Posterior cingulate gyrus (tissue), 11 donors: ENCODE measurements at regions not wholly inside any gene's neighbourhood (a gene's known extent, or its start where the extent isn't known, plus 50 kb on each side); places are given as distances from the start of the nearest gene placed in this dataset.
"Not testable (repeated sequence)": the region's sequence is repeated elsewhere in the genome, so short reads cannot be mapped to it uniquely, and the experiment has no call there.

Experiments
- DNase-seq, 10 donors: peaks; one replicate each; pipeline versions ENCODE4 v3.0.0 to v3.0.0-alpha.2; 2020 to 2021; ENCODE audit warnings: mixed read lengths in 3 of 10
- intact Hi-C: fragments of 100-400 bp; cut with DNase I; formaldehyde crosslinking; loops from one replicate; pipeline ENCODE4 v1.15.1; 2023

DNA sequence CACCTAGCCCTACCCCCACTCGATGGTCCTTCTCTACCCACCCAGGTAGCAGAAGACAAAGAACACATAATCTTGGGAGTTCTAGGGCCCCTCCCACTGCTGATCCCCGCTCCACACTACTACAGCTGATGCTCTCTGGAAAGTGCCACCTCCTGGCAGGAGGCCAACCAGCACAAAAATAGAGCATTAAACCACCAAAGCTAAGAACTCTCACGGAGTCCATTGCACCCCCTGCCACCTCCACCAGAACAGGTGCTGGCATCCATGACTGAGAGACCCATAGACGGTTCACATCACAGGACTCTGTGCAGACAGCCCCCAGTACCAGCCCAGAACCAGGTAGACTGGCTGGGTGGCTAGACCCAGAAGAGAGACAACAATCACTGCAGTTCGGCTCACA lies 575.5 kb downstream of the BNC2 start:
- intact Hi-C loops = not testable (repeated sequence)

DNA sequence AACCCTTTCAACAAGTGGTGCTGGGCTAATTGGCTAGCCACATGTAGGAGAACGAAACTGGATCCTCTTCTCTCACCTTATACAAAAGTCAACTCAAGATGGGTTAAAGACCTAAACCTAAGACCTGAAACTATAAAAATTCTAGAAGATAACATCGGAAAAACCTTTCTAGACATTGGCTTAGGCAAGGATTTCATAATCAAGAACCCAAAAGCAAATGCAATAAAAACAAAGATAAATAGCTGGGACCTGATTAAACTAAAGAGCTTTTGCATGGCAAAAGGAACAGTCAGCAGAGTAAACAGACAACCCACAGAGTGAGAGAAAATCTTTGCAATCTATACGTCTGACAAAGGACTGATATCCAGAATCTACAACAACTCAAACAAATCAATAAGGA lies 571.1 kb downstream of the BNC2 start:
- DNase-seq, intact Hi-C loops: not testable (repeated sequence)

More for the DNA sequence above, 575.5 kb downstream of the BNC2 start:
- not testable (repeated sequence) for DNase-seq

DNA sequence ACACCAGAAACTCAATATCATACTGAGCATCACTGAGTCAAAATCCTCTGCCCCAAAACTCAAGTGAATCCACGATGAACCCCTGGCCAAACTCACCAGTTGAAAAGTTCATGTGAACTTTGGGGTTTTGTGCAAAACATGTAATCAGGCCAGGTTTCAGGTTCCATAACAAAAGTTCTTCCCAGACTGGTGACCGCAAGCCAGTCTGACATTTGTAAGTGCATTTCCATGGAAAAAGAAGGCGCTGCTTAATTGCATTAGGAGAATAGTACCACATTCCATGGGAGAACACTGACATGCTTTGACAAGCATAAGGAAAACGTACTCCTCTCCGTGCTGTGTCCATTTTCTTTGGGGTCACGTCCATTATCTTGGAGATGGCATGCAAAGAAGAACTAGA lies 567.0 kb downstream of the BNC2 start:
- DNase-seq = no peak
- intact Hi-C loops = no loop called here

DNA sequence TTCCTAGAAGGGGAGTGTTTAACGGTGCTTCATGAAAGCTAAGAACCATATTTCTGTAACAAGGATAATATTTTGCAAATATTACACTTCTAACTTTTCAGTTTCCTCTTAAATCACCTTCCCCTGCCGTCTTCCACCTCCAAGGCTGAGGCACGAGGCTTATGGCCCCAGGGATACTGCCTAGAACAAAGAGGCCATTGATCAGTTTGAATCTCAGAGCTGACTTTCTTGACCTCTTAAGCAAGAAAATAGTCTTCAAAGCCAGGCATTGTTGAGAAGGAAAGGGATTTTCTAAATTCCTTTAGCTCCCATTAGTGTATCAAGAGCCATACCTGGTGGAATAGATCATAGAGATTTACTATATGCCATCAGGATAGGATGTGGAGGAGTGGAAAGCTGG lies 566.2 kb downstream of the BNC2 start:
- intact Hi-C loops = no loop called here
- DNase-seq = no peak

DNA sequence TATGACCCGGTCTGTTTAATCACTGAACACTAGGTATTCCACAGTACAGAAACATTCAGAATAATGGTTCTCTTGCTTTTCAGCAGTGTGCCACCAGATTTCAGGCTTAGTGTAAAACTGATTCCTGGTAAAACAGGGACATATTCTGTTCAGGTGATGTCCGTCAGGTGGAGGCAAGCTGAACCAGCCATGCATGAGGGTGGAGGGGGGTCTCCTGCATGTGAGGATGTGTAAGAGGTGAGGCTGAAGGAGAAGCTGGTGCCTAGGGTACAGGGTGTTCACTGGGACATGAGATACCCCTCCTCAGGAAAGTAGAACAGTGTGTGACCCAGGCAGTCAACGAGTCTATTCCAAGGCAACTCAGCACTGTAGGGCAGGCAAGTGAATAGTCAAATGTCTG lies 563.9 kb downstream of the BNC2 start:
- peak in 1 of 10 donors; percentile 4 for DNase-seq
- intact Hi-C loops = no loop called here

DNA sequence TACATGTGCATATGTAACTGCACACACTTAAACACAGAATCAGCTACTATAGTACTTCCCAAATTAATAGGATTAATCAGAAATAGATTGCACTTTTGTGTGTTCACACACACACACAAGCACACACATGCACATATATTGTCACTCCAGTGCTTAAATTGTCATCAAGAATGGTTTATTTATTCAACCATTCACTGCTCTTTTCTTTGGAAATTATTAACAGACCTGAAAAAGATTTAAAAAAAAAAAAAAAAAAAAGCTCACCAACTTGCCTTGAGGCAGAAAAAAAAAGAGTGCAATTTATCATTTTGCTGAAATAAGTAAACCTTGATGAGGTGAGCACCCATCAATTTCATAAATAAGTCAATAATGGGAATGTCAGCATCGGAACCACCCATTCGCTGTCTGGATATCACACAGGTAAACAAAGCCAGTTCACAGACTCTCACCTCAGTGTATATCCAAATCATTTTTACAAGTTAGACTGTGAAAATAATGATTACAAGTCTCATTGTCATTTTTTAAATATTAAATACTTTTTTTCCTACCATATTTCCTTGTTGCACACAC lies 562.8 kb downstream of the BNC2 start:
- intact Hi-C loops = no loop called here

DNA sequence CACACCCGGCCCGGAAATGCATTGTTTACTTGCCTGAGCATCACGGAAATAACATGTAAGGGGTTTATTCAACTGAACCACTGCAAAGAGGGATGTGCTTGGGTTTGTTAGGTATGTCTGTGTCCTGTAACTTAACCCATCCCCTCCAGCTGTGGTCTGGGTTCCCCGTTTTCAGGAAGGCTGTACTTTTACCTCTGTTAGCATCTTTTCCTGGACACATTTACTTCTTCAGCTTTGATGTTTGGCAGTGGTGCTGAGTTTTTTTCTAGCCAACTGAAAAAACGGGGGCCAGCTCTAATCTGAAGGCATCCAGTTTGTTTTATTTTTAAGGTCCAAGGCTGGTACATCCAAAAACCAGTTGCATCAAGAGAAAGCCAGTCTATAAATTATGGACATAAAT lies 561.8 kb downstream of the BNC2 start:
- peak in 1 of 10 donors; percentile 4 for DNase-seq
- intact Hi-C loops = no loop called here

More for the DNA sequence above, 562.8 kb downstream of the BNC2 start:
- DNase-seq = no peak

DNA sequence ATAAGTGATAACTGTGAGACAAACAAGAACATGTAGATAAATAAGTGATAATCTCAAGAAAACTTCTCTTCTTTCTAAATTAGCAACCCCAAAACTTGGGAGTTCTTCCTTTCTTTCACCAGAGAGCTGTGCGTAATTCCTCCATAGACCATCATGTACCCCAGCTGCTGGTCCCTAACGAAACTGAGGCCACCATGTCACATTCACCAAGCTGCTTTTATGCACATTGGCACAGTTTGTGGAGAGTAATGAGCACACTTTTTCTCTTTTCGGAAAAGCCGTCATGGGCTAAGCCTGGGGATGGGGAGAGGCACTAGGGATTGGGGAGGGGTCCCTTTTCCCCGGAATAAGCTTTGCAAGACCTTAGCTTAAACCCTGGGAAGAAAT lies 561.4 kb downstream of the BNC2 start:
- peak in 1 of 10 donors; percentile 4 for DNase-seq
- intact Hi-C loops = no loop called here

DNA sequence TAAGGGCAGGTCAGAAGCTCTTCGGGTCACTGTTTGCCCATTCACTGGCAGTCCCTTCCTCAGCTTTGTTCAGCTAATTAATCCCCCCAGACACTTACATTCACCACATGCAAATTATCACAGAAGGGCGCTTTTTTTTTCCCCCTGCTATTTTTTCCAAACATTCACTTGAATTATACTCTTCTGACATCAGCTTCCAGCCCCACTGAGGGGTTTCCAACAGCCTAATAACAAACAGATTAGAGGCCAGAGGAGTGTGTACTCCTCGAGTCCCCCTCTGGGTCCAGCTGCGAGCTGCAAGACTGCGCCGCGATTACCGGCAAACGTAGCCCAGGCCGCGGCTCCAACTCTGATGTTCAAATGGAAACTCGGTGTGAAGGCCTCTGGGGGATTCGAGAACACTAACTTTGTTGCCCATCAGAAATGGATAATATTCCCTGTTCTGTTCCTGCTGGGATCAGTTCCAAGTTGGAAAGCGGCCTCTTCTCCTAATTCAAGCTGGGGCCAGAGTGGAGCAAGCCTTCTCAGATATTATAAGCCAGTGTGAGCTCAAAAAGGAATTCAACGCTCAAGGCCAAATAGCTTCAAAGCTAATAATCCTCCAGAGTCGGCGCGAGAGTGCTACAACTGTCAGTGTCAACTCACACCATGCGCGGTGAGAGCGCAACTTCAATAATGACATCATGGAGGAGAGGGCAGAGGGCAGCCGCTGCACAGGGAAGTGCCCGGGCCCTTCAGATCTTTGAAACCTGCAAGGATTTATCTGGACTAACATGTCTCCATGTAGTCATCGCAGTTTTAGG lies 560.8 kb downstream of the BNC2 start:
- intact Hi-C loops = no loop called here
- peak in 2 of 10 donors; percentile 81 to 85 for DNase-seq

DNA sequence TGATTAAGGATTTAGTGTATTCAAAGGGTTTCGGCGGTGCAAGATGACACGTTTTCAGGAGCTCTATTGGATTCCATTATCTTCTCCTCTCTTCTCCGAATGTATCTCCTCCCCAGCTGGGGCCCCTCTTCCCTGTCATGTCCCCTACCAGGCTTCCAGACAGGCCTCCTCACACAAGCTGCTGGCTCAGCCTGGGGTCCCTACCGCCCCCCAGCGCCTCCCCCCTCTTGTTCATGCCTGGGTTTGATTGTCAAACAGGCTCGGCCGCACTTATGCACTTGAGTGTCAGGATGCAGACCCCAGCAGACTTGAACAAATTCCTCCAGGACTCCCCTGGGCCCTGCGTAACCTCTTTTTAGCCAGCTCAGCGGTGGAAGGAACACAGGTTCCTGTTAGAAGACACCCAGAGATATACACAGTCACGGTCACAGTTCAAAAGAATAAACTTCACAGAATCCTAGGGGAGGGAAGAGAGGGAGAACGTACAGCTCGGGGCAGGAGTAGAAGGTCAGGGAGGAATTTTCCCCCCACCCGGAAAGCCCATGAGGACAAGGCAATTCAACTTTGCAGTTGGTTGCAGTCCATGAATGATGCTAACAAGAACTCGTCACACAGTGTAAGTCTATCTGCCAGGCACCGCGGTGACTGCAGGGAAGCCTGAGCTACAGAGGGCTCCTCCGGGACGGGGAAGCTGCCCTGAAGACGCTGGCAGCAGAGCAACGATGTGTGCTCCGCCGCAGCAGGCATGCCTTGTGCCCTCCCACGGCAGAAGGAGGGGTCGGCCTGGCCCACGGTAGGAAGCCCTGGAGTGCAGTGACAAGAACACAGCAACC lies 560.0 kb downstream of the BNC2 start:
- intact Hi-C loops = no loop called here
- DNase-seq = peak in 1 of 10 donors; percentile 83

DNA sequence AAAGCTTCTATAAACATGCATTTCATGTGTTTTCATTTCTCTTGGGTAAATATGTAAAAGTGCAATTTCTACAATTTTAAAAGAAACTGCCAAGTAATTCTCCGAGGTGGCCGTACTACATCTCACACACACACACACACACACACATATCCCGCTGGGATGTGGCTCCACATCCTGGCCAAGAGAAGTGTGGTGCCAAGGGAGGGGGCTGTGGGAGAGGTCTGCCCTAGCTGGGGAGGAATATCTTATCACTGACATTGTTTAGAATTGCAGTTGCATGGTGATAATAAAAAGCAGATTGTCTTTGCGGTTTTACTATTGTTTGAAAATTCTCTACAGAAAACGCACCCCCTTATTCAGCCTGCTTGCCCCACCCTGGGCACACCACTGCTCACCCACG lies 558.4 kb downstream of the BNC2 start:
- DNase-seq = no peak

DNA sequence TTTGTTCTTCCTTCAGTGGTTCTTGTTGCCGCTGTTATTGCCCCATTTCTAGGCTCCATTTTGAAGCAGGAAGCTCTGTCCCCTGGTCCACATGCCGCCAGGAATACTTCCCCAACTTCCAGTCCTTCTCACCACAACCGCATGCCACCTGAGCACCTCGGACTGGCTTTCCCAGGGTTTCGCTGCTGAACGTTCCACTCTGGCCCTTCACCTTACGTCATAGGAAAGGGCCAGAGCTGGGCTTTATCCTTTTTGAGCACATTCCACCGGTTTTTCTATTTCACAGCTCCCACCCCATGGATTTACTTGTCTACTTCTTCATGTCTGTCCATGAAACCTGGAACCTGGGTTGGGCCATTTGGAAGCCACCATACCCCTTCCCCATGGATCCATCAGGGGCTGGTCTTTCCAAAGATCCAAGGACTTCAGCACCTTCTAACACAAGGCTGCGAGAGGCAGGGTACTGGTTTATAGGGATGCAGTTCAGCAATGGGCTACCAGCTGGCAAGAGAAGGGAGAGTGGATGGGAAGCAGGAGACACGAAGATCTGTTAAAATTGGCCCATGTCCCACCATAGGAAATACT lies 557.4 kb downstream of the BNC2 start:
- no peak for DNase-seq
- intact Hi-C loops = no loop called here

More for the DNA sequence above, 558.4 kb downstream of the BNC2 start:
- intact Hi-C loops = no loop called here

DNA sequence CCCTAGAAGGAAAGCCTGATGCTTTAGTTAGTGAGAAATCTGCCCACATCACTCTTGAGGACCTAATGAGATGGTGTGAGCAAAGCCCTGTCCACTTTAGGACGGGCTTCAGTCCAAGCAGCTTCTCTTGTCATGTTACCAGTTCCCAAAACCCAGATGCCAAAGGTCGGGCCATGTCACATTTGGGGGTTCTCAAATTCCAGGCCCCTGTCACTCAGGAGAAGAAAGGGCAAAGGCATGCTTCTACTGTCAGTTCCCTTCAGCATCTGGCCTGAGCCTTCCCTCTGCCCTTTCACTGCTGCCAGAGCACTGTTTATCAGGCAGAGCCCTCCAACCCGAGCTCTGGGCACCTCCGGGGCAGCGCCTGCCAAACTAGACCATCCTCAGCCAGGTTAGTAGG lies 556.0 kb downstream of the BNC2 start:
- no peak for DNase-seq
- intact Hi-C loops = no loop called here

DNA sequence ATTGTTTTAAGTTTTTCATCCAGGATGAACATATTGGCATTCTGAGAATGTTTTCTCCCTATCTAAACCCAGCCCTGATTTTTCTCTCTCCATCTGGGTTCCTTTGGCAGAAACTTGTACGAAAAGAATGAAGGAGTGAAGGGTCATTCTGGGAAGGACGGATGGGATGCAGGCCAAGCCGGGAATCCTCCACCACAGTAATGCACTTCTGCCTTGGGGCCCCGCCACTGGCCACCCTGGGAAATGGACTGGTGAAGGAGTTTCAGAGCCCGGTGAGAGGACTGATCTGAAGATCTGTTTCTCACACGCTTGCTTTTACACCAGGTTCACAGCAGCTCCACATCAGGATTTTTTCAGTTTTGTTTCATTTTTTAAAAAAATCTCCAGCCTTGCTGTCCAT lies 554.8 kb downstream of the BNC2 start:
- intact Hi-C loops = no loop called here
- no peak for DNase-seq

DNA sequence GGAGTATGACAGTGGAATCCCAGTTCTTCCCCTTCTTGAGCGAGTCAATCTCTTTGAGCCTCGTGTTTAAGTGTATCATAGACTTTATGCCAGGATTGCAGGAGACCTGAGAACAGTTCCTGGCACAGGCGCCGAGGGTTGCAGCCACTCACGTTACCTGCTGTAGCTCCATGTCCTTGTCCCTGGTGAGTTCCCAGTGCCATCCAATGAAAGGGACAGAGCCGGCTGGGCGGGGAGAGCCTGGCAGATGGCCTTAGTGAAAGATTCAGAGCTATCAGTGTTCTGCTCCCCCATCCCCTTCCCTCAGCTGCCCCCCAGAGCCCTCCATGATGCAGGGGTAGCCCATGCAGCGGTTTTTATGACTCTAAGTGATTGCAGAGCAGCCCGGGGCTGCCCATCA lies 554.0 kb downstream of the BNC2 start:
- intact Hi-C loops = no loop called here
- no peak for DNase-seq

DNA sequence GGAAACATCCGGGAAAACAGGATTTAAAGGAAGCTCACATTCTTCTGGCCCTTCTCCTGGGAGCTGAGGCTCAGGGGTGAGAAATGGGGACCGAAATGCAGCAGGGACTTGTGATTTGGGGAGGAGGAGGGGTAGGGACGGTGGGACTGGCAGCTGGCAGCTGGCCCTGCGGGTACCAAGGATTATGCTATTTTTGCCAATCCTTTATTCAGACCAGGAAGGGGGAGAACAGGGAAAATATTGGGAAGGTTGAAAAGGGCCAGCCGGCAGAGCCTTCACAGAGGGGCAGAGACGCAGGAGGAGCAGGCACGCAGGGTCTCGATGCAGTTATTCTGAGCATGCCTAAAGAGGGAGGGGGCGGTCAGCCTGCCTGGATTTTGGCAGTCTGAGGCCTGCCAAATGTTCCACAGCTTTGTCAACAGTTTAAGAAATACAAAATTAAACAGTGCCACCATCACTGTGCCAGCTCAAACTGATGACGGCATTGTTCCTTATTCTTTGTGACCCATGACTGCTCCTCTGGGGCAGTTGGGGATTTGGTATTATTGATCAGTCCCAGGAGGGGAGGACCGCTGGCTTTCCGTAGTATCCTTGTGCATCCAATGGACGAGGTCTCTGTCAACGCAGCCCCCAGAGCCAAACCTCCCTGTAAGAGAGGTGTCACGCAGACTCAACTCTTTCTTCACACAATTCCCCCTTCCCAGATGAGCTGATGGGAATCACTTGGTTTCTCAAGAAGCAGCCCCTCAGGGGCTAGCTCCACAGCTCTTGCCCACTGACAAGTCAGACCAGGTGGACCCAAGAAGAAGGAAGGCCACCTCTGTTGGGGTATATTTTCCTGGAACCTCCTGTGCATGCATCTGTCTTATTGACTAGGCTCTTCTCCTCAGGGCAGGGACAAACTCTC lies 553.3 kb downstream of the BNC2 start:
- intact Hi-C loops = no loop called here
- peak in 1 of 10 donors; percentile 81 for DNase-seq

DNA sequence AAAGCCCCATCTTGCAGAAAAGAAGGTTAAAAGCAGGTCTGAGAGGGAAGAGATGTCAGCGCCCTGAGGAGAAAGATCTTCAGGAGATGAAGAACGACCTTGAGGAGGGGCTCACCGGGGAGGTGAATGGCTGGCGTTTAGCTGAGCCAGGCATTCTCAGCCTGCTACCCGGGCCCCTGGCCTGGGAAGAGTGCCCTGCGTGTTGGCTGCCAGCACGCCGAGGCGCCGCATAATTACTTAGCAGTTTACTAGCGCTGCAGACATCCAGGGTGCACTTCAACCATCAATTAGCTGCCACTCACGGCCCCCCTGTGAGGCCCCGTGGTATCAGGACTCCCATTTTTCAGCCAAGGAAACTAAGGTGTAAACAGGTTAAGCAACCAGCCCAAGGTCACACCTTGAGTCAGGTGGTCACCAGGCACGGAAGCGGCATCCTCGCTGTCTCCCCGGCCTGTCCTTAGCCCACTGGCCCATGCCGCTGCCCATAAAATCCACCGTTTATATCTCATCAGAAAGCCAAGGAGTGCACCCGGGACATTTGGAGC lies 551.9 kb downstream of the BNC2 start:
- DNase-seq = peak in 4 of 10 donors; percentile 37 to 88 (median 79)
- intact Hi-C loops = no loop called here

DNA sequence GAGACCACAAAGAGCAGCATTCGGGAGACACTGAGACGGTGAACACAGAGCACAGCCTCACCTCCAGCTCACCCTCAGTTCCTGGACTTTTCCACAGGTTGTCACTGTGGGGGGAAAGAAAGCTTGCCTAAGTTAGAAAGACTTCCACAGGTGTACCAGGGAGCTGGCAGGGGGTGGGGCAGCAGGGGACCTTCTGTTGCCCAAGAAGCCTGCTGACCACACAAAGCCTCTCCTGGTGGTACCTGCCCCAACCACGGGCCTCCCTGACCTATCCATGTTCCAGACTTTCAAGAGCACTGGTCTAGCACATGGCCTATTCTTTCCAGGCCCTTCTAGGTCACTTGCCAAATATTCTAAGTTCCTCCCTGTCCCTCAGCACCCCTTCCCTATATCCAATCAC lies 550.8 kb downstream of the BNC2 start:
- intact Hi-C loops = no loop called here
- DNase-seq = no peak

DNA sequence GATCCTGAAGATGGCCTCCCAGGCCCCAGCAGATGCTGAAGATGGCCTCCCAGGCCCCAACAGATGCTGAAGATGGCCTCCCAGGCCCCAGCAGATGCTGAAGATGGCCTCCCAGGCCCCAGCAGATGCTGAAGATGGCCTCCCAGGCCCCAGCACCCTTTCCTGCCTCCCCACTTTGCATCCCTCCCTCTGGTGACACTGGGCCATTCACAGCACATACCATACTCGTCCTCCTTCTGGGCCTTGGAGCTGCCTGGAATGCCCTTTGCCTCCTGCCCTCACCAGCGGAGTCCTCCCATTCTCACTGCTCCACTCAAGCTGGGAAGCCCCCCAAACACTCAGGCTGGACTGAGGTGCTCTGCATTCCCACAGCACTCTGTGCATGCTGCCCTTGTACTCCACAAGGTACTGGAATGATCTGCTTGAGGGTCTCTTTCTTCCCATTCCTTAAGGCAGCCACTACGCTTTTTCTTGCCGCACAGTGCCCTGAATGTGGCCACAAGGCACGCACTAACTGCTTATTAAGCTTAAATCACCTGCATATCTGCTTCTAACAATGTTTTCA lies 550.0 kb downstream of the BNC2 start:
- no peak for DNase-seq
- intact Hi-C loops = no loop called here
